ENCODE measurements at regions not wholly inside any gene's neighbourhood (a gene's known extent, or its start where the extent isn't known, plus 50 kb on each side); places are given as distances from the start of the nearest gene placed in this dataset.
"Not testable (repeated sequence)": the region's sequence is repeated elsewhere in the genome, so short reads cannot be mapped to it uniquely, and the experiment has no call there.

GRCh38 chr2:88396209-88396608 is 56.3 kb downstream of the FOXI3 start:
- Histone ChIP-seq H3K4me3 (ENCODE audit: low read length) (no peak overlapping the region), H3K9me3 (ENCODE audit: control insufficient read depth, low read depth, low read length) (no peaks in the 10 kb centered on the region), H3K4me1 (ENCODE audit: control insufficient read depth, insufficient read depth, low read length) (no peaks in the 10 kb centered on the region), H3K27ac (ENCODE audit: low read length) (no peak overlapping the region), H3K27me3 (ENCODE audit: control insufficient read depth, insufficient read depth, low read length) (no peaks in the 10 kb centered on the region), H3K36me3 (ENCODE audit: control insufficient read depth, insufficient read depth, low read length) (no peaks in the 10 kb centered on the region)
- DNase-seq, result no peak
- WGBS (ENCODE audit: insufficient coverage, low lambda C conversion rate), result 93% methylated on average over 2 of the region's 4 CpGs

- Histone ChIP-seq H3K9me3 (ENCODE audit: control insufficient read depth, low read depth, low read length) (no peaks in the 10 kb centered on the region), H3K27ac (ENCODE audit: low read length) (no peak overlapping the region), H3K4me3 (ENCODE audit: low read length) (no peak overlapping the region), H3K27me3 (ENCODE audit: control insufficient read depth, insufficient read depth, low read length) (no peaks in the 10 kb centered on the region), H3K36me3 (ENCODE audit: control insufficient read depth, insufficient read depth, low read length) (no peaks in the 10 kb centered on the region), H3K4me1 (ENCODE audit: control insufficient read depth, insufficient read depth, low read length) (no peaks in the 10 kb centered on the region)
- 56% methylated on average over 1 of the region's 1 CpG for WGBS (ENCODE audit: insufficient coverage, low lambda C conversion rate)
- DNase-seq, result no peak
Observed at GRCh38 chr2:88377641-88377991, 74.9 kb downstream of the FOXI3 start.

- WGBS (ENCODE audit: insufficient coverage, low lambda C conversion rate), result no CpG with 5 or more reads among the region's 3 CpGs
- Histone ChIP-seq H3K4me1 (ENCODE audit: control insufficient read depth, insufficient read depth, low read length) (no peaks in the 10 kb centered on the region), H3K27me3 (ENCODE audit: control insufficient read depth, insufficient read depth, low read length) (no peaks in the 10 kb centered on the region), H3K27ac (ENCODE audit: low read length) (no peak overlapping the region), H3K9me3 (ENCODE audit: control insufficient read depth, low read depth, low read length) (no peaks in the 10 kb centered on the region), H3K36me3 (ENCODE audit: control insufficient read depth, insufficient read depth, low read length) (no peaks in the 10 kb centered on the region), H3K4me3 (ENCODE audit: low read length) (no peak overlapping the region)
- DNase-seq, result no peak
Observed at GRCh38 chr2:88372042-88372441, 80.5 kb downstream of the FOXI3 start.

- H3K9me3 ChIP-seq (ENCODE audit: control insufficient read depth, low read depth, low read length); H3K27ac ChIP-seq (ENCODE audit: low read length); H3K36me3 ChIP-seq (ENCODE audit: control insufficient read depth, insufficient read depth, low read length); H3K4me1 ChIP-seq (ENCODE audit: control insufficient read depth, insufficient read depth, low read length); H3K27me3 ChIP-seq (ENCODE audit: control insufficient read depth, insufficient read depth, low read length); DNase-seq; H3K4me3 ChIP-seq (ENCODE audit: low read length): not testable (repeated sequence)
- no CpG with 5 or more reads among the region's 11 CpGs for WGBS (ENCODE audit: insufficient coverage, low lambda C conversion rate)
Observed at GRCh38 chr2:88365408-88365807, 87.1 kb downstream of the FOXI3 start.

- Histone ChIP-seq H3K9me3 (ENCODE audit: control insufficient read depth, low read depth, low read length) (peaks cover 3% of the 10 kb centered on the region), H3K27me3 (ENCODE audit: control insufficient read depth, insufficient read depth, low read length) (peaks cover 9% of the 10 kb centered on the region), H3K4me1 (ENCODE audit: control insufficient read depth, insufficient read depth, low read length) (no peaks in the 10 kb centered on the region), H3K4me3 (ENCODE audit: low read length) (no peak overlapping the region), H3K36me3 (ENCODE audit: control insufficient read depth, insufficient read depth, low read length) (no peaks in the 10 kb centered on the region), H3K27ac (ENCODE audit: low read length) (no peak overlapping the region)
- no peak for DNase-seq
- 40% methylated on average over 1 of the region's 2 CpGs for WGBS (ENCODE audit: insufficient coverage, low lambda C conversion rate)
Observed at GRCh38 chr2:88355486-88355885, 97.0 kb downstream of the FOXI3 start.

- no peak overlapping the region for H3K27ac ChIP-seq (ENCODE audit: low read length)
- no peaks in the 10 kb centered on the region for H3K36me3 ChIP-seq (ENCODE audit: control insufficient read depth, insufficient read depth, low read length)
- peaks cover 3% of the 10 kb centered on the region for H3K9me3 ChIP-seq (ENCODE audit: control insufficient read depth, low read depth, low read length)
- no peaks in the 10 kb centered on the region for H3K4me1 ChIP-seq (ENCODE audit: control insufficient read depth, insufficient read depth, low read length)
- WGBS (ENCODE audit: insufficient coverage, low lambda C conversion rate), result 57% methylated on average over 1 of the region's 5 CpGs
- peaks cover 18% of the 10 kb centered on the region for H3K27me3 ChIP-seq (ENCODE audit: control insufficient read depth, insufficient read depth, low read length)
- DNase-seq, result no peak
- no peak overlapping the region for H3K4me3 ChIP-seq (ENCODE audit: low read length)
Observed at GRCh38 chr2:88351249-88351601, 101.3 kb downstream of the FOXI3 start.

- peak; percentile 33 to 48 for DNase-seq
- no peak overlapping the region for H3K27ac ChIP-seq (ENCODE audit: low read length)
- no CpG with 5 or more reads among the region's 54 CpGs for WGBS (ENCODE audit: insufficient coverage, low lambda C conversion rate)
- no peaks in the 10 kb centered on the region for H3K4me1 ChIP-seq (ENCODE audit: control insufficient read depth, insufficient read depth, low read length)
- peaks cover 3% of the 10 kb centered on the region for H3K9me3 ChIP-seq (ENCODE audit: control insufficient read depth, low read depth, low read length)
- peak overlapping the region; percentile 11 for H3K4me3 ChIP-seq (ENCODE audit: low read length)
- no peaks in the 10 kb centered on the region for H3K36me3 ChIP-seq (ENCODE audit: control insufficient read depth, insufficient read depth, low read length)
- peaks cover 18% of the 10 kb centered on the region for H3K27me3 ChIP-seq (ENCODE audit: control insufficient read depth, insufficient read depth, low read length)
Observed at GRCh38 chr2:88350331-88351248, 101.9 kb downstream of the FOXI3 start.

- peaks cover 12% of the 10 kb centered on the region for H3K27me3 ChIP-seq (ENCODE audit: control insufficient read depth, insufficient read depth, low read length)
- 100% methylated on average over 1 of the region's 6 CpGs for WGBS (ENCODE audit: insufficient coverage, low lambda C conversion rate)
Observed at GRCh38 chr2:88345842-88346241, 106.7 kb downstream of the FOXI3 start.

GRCh38 chr2:88342749-88343148 is 109.7 kb downstream of the FOXI3 start:
- no peak overlapping the region for H3K27ac ChIP-seq (ENCODE audit: low read length)
- H3K9me3 ChIP-seq (ENCODE audit: control insufficient read depth, low read depth, low read length), result no peaks in the 10 kb centered on the region
- 80% methylated on average over 1 of the region's 4 CpGs for WGBS (ENCODE audit: insufficient coverage, low lambda C conversion rate)
- no peaks in the 10 kb centered on the region for H3K36me3 ChIP-seq (ENCODE audit: control insufficient read depth, insufficient read depth, low read length)
- no peaks in the 10 kb centered on the region for H3K4me1 ChIP-seq (ENCODE audit: control insufficient read depth, insufficient read depth, low read length)
- H3K27me3 ChIP-seq (ENCODE audit: control insufficient read depth, insufficient read depth, low read length), result no peaks in the 10 kb centered on the region
- DNase-seq, result peak; percentile 19 to 41
- no peak overlapping the region for H3K4me3 ChIP-seq (ENCODE audit: low read length)

More at GRCh38 chr2:88345842-88346241, 106.7 kb downstream of the FOXI3 start:
- Histone ChIP-seq H3K27ac (ENCODE audit: low read length) (no peak overlapping the region), H3K4me1 (ENCODE audit: control insufficient read depth, insufficient read depth, low read length) (no peaks in the 10 kb centered on the region), H3K9me3 (ENCODE audit: control insufficient read depth, low read depth, low read length) (peaks cover 2% of the 10 kb centered on the region), H3K4me3 (ENCODE audit: low read length) (no peak overlapping the region), H3K36me3 (ENCODE audit: control insufficient read depth, insufficient read depth, low read length) (no peaks in the 10 kb centered on the region)
- no peak for DNase-seq

GRCh38 chr2:88334418-88334817 is 118.1 kb downstream of the FOXI3 start:
- Histone ChIP-seq H3K4me3 (ENCODE audit: low read length) (no peak overlapping the region), H3K27me3 (ENCODE audit: control insufficient read depth, insufficient read depth, low read length) (no peaks in the 10 kb centered on the region), H3K9me3 (ENCODE audit: control insufficient read depth, low read depth, low read length) (no peaks in the 10 kb centered on the region), H3K36me3 (ENCODE audit: control insufficient read depth, insufficient read depth, low read length) (no peaks in the 10 kb centered on the region), H3K4me1 (ENCODE audit: control insufficient read depth, insufficient read depth, low read length) (no peaks in the 10 kb centered on the region), H3K27ac (ENCODE audit: low read length) (no peak overlapping the region)
- no CpG with 5 or more reads among the region's 3 CpGs for WGBS (ENCODE audit: insufficient coverage, low lambda C conversion rate)
- no peak for DNase-seq

- no CpG with 5 or more reads among the region's 1 CpG for WGBS (ENCODE audit: insufficient coverage, low lambda C conversion rate)
- Histone ChIP-seq H3K27ac (ENCODE audit: low read length) (no peak overlapping the region), H3K9me3 (ENCODE audit: control insufficient read depth, low read depth, low read length) (no peaks in the 10 kb centered on the region), H3K4me3 (ENCODE audit: low read length) (no peak overlapping the region), H3K4me1 (ENCODE audit: control insufficient read depth, insufficient read depth, low read length) (no peaks in the 10 kb centered on the region), H3K36me3 (ENCODE audit: control insufficient read depth, insufficient read depth, low read length) (no peaks in the 10 kb centered on the region), H3K27me3 (ENCODE audit: control insufficient read depth, insufficient read depth, low read length) (no peaks in the 10 kb centered on the region)
- DNase-seq, result no peak
Observed at GRCh38 chr2:88331239-88331638, 121.3 kb downstream of the FOXI3 start.
